GM21423 (cell line): ENCODE measurements at regions not wholly inside any gene's neighbourhood (a gene's known extent, or its start where the extent isn't known, plus 50 kb on each side); places are given as distances from the start of the nearest gene placed in this dataset.
"Not testable (repeated sequence)": the region's sequence is repeated elsewhere in the genome, so short reads cannot be mapped to it uniquely, and the experiment has no call there.

Experiments used
- ATAC-seq: cut with Tn5 transposase; IDR thresholded peaks from one replicate; pipeline ENCODE4 v1.9.1; 2021; ENCODE audit warnings: mild to moderate bottlenecking, moderate library complexity; ENCODE audit not compliant: unreplicated experiment

DNA sequence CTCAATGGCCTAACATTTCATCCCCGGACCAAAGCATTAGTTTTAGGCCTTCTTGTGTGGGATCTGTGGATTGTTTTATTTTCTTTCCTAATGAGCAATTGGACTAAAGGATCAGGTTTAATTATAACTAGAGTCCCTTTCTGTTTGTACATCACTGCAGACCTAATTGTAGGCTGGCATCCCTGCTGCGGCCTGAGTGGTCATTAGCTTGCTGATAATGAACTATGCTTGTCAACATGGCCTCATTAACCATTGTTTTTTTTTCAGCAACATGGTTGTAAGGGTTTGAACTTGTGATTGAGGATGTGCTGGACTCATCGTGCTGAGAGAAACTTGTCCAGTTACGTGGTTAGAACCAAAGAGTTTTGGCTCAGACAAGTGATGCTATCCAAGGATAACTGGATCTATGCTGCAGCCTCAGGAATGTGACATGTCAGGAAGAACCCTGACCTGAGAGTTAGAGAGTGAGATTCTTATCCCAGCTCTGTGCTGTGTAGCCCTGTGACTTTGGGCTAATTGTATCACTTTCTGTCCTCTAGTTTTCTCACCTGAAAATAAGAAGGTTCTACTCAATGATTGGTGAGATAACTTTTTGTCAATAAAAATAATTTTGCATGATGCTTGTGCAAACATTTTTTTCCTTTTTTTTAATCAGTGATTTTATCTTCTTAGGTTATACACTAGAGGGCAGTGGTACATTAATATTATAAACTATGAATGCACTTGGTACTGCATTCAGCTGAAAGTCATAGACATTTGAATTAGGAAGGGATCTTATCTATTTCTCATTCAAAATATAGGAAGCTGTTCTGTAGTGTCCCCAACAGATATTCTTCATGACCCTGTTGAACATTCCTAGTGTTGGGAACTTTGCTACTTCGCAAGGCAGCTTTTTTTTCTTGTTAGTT, 140.9 kb downstream of the RNF144B start:
- ATAC-seq: no peak

DNA sequence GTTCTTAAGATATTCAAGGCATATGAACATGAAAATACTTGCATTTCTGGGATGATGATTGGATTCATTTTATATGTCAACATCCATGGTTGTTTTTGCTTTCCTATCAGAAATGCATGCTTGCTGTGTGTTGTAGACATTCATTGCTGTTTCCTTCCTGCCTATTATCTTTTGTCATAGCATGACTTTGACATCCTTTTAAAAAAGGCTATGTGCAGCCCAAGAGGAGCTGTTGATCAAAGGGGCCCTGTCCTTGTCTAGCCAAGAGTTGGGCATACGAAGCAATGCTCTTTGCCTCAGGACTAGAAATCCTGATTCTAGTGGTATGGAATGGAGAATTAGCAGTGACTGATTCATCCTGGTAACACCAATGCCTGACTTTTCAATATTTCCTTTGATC, 143.1 kb downstream of the RNF144B start:
- no peak for ATAC-seq

DNA sequence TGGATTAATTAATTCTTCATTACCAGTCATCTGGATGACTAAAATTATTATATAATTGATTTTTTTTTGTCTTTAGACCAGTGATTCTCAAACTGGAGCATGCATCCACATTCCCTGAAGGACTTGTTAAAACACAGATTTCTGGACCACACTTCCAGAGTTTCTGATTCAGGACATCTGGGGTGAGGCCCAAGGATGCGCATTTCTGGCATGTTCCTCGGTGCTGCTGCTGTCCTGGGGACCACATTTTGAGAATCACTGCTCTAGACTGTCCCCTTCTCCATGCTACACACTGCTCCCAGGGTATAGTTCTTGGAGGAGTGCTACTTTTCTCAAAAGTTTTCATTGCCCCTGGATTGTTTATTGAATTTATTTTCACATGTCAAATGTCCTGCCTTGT, 145.0 kb downstream of the RNF144B start:
- ATAC-seq: no peak

DNA sequence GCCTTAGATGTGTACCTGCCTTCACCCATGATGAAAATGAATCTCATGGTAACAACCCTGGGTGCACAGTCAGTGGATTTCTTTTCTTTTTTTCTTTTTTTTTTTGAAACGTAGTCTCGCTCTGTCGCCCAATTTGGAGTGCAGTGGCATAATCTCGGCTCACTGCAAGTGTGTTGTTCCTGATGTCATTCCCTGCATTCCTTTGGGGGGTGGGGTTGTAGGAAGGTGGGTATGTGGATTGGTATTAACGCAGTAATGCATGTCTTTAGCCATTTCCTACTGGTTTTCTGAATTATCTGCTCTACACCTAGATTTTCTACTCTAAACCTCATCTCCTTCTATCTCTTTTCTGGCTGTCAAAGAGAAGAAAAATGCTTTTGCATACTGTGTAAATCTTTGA, 146.6 kb downstream of the RNF144B start:
- no peak for ATAC-seq

DNA sequence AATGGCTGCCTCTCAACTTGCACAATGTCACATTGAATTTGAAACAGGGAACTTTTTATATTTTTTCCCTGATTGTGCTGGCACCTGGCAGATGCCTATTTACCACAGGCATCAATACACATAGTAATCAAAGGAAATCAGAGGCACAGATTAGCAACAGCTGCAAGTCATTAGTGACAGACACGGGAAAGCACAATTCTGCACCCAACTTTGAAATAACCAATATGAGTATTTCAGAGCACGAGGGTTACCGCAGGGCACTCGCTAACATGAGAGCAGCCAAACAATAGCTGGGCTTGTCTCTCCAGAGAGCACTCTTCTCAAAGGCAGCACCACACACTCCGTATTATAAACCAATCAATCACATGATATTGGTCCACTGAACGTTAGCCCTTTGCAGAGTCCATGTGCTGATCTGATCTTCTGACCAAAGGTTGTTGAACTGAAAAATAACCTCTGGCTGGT, 149.5 kb downstream of the RNF144B start:
- no peak for ATAC-seq

DNA sequence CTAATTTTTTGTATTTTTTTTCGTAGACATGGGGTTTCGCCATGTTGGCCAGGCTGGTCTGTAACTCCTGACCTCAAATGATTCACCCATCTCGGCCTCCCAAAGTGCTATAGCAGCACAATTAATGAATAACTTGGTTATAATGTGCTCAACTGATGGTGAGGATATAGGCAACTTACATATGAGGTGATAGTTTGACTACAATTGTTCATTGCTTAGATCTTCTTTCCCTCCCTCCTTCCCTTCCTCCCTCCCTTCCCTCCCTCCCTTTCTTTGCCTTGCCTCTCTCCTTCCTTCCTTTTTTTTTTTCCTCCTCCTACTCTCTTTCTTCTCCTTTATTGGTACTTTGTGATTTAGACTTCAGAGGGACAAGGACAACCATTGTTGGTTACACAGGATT, 151.2 kb downstream of the RNF144B start:
- no peak for ATAC-seq

DNA sequence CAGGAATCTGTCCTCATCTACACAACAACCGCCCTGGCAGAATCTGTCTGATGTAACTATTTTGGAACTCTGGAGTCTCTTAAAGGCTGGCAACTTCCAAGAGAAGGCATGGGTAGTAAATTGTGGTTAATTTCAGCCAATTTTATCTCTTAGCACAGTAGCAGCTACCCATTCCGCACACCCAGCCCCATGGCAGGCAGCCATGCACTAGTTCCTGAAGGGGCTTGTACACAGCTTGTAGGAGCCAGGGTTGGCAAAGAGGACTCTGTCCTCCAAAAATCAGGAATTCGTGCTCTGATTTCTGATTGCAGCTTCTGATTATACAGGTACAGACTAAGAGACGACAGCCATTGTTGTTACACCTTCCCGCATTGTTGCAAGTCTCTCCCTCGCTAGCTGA, 155.9 kb downstream of the RNF144B start:
- no peak for ATAC-seq

DNA sequence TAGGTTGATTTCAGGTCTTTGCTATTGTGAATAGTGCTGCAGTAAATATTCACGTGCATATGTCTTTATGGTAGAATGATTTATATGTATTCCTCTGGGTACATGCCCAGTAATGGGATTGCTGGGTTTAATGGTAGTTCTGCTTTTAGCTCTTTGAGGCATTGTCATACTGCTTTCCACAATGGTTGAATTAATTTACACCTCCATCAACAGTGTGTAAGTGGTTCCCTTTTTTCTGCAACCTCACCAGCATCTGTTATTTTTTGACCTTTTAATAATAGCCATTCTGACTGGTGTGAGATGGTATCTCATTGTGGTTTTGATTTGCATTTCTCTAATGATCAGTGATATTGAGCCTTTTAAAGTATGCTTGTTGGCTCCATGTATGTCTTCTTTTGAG, 158.0 kb downstream of the RNF144B start:
- ATAC-seq: not testable (repeated sequence)

DNA sequence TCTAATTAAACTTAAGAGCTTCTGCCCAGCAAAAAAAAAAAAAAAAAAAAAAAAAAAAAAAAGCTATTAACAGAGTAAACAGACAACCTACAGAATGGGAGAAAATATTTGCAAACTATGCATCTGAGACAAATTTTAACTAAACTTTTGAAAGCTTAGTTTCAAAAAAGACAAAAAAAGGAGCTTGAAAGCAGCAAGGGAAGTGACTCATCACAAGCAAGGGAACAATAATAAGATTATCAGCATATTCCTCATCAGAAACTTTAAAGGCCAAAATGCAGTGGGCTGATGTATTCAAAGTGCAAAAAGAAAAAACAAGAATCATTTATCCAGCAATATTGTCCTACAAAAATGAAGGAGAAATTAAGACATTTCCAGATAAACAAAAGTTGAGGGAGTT, 158.6 kb downstream of the RNF144B start:
- no peak for ATAC-seq

DNA sequence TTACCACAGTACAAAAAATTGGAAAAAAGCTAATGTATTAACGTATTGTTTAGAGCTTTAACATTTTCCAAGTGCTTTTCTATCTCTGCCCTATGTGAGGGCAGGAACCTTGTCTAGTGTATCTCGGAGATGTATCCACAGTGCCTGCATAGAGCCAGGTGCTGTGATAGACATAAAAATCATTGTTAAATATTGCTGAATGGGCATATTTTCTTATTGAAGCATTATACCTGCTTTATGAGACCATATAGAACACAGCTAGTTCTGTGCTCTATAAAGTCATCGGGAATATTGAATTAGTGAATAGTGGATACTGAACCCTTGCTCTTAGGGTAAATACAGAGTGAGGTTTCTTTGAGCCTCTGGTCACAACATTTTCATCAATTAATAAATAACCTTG, 163.0 kb downstream of the RNF144B start:
- no peak for ATAC-seq

DNA sequence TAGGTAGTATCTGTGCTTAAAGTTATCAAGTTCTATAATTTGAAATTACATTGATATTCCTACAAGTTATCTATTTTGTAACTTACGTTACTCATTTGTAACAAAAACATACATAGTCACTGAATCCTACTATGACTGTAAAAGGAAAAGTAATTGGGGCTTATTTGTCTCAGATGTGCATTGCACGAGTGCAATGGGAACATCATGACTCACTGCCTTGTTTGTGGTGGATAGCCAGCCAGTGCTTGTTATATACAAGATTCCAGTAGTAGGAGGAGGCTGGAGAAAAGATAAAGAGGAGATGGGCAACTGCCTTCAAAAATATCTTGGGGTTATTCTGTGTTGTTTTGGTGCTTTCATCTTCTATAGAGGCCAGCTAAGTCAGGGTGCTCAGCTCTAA, 164.1 kb downstream of the RNF144B start:
- no peak for ATAC-seq

DNA sequence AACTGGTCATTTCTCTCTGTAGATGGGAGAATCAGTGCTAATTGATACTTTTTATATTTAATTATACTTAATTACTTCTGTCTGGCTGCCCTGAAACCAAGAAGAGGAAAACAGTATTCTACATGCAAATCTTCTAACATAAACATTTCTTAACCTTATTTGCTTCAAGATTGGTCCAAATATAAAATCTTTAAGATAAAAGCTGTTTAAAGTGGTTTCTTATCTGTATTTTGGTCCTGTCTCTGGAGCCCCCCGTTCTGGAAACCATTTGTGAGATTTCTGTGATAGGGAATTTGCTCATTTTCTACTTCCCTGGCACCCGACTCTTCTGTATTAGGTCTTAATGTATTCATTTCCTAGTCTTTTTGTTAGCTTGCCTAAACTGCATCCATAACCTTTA, 168.6 kb downstream of the RNF144B start:
- ATAC-seq: no peak

DNA sequence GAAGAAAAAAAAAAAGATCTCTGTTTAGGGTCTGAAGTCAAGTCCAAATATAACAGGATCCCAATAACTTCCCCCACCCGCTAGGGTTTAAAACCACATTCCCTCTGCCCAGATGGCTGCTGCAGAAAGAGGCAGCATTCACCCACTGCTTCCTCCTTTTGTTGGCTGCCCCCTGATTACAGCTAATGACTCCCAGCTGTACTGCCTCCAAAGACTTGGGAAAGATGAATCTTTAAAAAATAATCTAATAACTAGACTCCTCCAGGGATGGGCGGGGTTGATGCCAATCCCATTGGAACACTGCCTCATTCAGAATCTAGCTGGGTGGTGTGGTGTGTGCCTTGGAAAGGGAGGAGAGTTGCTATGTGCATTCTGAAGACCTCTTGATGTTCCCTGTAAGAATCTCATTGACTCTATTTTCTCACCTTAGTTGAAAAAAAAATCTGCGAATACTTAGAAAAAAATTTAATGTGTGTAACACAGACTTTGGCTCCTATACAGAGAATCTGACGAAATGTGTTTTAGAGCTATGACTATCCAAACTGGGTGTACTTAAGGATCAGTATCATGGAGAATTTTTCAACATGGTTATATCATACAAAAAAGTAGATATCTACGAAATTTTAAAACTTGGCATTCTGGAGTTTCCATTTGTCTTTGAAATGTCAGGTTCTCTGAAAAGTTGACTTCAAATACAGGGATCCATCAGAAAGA, 174.0 kb downstream of the RNF144B start:
- no peak for ATAC-seq

DNA sequence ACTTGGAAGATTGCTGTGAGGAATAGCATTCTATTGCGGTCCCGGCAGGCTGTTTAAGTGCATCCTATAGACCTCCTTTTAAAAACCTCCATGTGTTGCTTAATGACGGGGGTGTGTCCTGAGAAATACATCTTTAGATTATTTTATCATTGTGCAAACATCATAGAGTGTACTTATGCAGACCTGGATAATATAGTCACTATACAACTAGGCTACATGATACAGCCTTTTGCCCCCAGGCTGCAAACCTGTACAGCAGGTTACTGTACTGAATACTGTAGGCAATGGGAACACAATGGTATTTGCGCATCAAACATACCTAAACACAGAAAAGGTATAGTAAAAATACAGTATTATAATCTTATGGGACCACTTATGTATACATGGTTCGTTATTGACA, 175.6 kb downstream of the RNF144B start:
- no peak for ATAC-seq

DNA sequence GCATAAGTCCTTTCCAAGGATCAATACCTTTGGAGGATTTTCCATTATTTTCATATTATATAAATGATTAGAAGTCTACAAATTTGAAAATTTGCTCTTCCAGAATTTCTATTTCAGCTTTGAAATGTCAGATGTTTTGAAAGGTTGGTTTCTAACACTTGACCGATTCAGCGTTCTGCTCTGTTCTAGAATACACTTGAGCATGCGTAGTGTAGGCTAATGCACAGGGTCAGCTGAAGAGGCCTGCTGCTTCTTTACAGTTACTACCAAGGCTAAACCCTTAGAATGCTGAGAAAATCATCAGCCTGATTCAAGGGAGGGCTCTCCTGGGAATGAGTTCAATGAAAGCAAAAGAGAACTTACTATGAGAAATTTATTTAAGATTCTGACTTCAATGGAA, 177.6 kb downstream of the RNF144B start:
- ATAC-seq: no peak

DNA sequence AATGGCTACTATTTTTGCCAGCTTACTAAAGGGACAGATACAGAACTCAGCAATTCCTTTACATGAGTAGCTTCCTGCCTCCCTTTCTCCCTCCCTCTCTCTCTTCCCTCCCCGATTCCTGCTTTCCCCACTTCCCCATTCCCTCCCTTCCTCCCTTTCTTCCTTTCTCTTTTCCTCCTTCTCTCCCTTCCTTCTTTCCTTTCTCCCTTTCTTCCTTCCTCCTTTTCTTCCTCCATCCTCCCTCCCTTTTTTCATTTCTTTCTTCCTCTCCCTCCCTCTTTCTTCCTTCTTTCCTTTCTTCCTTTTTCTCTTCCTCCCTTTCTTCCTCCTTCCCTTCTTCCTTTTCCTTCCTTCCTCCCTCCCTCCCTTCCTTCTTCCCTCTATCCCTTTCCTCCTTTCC, 178.1 kb downstream of the RNF144B start:
- ATAC-seq: no peak

DNA sequence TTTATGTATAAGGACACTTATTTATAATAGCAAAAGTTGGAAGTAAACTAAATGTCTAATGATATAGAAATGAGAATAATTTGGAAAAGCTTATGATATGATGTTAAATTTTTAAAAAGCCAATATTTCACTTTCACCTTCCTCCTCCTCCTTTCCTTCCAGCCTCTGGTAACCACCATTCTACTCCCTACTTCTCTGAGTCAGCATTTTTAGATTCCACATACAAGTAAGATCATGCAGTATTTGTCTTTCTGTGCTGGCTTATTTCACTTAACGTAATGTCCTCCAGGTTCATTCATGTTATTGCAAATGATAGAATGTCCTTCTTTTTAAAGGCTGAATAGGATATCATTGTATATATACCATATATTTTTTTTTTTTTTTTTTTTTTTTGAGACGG, 180.2 kb downstream of the RNF144B start:
- no peak for ATAC-seq

DNA sequence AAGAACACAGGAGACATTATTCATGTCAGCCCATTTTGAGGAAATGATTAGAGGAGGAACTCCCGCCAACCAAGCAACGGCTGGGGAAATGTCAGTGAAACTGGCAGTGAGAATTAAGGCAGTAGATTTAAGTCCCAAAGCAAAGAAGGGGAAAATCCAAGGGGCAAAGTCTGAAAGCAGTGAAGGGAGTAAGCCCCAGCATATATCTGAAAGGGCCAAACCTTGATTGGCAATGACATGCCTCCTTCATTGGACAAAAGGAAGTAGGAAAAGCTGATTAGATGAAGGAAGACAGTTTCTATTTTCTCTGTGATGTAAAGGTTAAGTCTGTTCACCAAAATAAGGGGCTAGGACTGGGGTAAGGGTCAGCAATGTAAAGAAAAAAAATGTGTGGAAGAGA, 190.3 kb downstream of the RNF144B start:
- no peak for ATAC-seq

DNA sequence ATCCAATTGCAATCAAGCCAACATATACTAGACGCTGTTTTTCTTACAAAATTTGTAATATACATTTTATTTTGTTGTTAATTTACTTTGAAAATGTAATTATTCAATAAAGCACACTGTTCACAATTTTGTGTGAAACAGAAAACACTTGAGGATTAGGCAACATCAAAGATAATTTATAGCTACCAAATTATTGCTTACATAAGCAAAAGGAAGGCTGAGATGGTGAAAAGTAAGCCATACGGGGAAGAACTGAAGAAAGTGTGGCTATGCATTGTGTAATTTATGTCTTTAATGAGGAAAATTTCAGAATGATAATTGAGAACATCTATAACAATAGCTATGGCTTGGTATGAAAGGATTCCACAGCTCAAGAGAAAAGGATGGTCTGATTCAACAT, 192.0 kb downstream of the RNF144B start:
- no peak for ATAC-seq

DNA sequence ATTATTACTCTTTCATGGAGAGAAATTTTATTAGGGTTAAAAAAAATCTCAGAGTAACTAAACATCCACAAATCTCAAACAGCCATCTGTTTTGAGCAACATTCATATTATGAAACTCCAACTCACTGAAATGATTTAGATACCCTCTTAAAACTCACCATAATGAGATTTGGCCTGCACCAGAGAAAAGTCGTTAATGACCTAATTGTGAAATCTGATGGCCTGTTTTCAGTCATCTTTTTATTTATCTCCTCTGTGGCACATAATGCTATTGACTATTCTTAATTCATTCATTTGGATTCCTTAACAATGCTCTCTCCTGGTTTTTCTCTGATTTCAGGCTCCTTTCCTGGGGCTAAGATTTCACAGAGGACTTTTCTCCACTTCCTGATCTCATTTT, 192.7 kb downstream of the RNF144B start:
- no peak for ATAC-seq

DNA sequence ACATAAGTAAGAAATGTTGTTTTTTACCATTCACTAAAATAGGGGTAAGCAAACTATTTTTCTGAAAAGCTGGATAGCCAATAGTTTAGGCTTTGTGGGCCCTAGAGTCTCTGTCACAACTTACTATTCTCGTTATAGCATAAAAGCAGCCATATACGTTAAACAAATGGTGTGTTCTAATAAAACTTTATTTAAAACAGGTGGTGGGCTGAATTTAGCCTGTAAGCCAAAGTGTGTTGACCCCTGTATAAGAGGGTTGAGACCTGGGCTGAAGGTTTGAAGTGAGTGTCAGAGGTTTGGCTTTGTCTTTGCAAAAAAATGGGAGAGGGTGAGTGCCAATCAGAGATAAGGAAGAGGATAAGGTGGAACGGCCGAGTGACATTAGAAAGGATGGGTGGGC, 197.2 kb downstream of the RNF144B start:
- no peak for ATAC-seq

DNA sequence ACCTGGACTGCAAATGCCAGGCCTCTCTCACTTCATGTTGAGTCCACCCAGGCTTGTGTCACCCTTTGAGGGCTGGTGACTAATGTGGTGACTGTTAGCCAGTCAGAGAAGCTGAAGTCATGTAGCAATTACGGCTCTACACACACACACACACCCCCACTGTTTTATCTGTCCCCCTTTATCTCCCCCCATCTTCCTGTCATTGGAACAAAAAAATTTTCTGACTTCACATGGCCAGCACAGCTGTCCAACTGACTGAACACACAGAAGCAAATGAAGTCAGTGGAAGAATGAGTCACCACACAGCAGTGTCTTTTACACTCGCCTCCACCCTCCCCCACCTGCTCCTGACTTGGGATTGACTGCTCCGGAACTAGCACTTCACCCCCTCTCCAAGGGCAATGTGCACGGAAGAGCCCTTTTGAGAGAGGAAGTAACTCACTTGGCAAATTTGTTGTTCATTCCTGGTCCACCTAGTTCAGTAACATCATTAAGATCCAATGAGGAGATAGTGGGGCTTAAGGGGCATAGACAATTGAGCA, 198.0 kb downstream of the RNF144B start:
- no peak for ATAC-seq
